Effector CD8-positive, alpha-beta T cell (primary cell): ENCODE measurements at regions not wholly inside any gene's neighbourhood (a gene's known extent, or its start where the extent isn't known, plus 50 kb on each side); places are given as distances from the start of the nearest gene placed in this dataset.

Experiments
- DNase-seq: peaks from one replicate; lab custom pipeline; 2025; lab: John Stamatoyannopoulos, UW

- no peak for DNase-seq
Observed at GRCh38 chr13:97057176-97057575, 62.9 kb upstream of the OXGR1 start.

- DNase-seq, result no peak
Observed at GRCh38 chr13:97058391-97058790, 64.1 kb upstream of the OXGR1 start.

- no peak for DNase-seq
Observed at GRCh38 chr13:97058926-97059325, 64.7 kb upstream of the OXGR1 start.

- no peak for DNase-seq
Observed at GRCh38 chr13:97067017-97067895, 73.0 kb upstream of the OXGR1 start.

- DNase-seq, result no peak
Observed at GRCh38 chr13:97068151-97068550, 73.9 kb upstream of the OXGR1 start.

- no peak for DNase-seq
Observed at GRCh38 chr13:97069050-97069815, 75.0 kb upstream of the OXGR1 start.

- DNase-seq, result no peak
Observed at GRCh38 chr13:97072297-97072696, 78.0 kb upstream of the OXGR1 start.

GRCh38 chr13:97074618-97075017 lies 80.3 kb upstream of the OXGR1 start:
- no peak for DNase-seq

- no peak for DNase-seq
Observed at GRCh38 chr13:97076898-97077297, 82.6 kb upstream of the OXGR1 start.

- DNase-seq, result no peak
Observed at GRCh38 chr13:97077341-97077740, 83.1 kb upstream of the OXGR1 start.

- DNase-seq, result no peak
Observed at GRCh38 chr13:97079726-97080125, 85.5 kb upstream of the OXGR1 start.

- no peak for DNase-seq
Observed at GRCh38 chr13:97082461-97083207, 88.4 kb upstream of the OXGR1 start.

- DNase-seq, result no peak
Observed at GRCh38 chr13:97091196-97091595, 96.9 kb upstream of the OXGR1 start.

- DNase-seq, result no peak
Observed at GRCh38 chr13:97100821-97101220, 106.5 kb upstream of the OXGR1 start.

GRCh38 chr13:97101912-97102708 lies 107.8 kb upstream of the OXGR1 start:
- DNase-seq, result no peak

- no peak for DNase-seq
Observed at GRCh38 chr13:97106323-97106722, 112.0 kb upstream of the OXGR1 start.

GRCh38 chr13:97107815-97108529 lies 113.7 kb upstream of the OXGR1 start:
- DNase-seq, result no peak

GRCh38 chr13:97108530-97108900 lies 113.6 kb upstream of the MBNL2 start:
- DNase-seq, result no peak

GRCh38 chr13:97109256-97109655 lies 112.9 kb upstream of the MBNL2 start:
- DNase-seq, result no peak

- DNase-seq, result peak; percentile 55
Observed at GRCh38 chr13:97109841-97110492, 112.2 kb upstream of the MBNL2 start.
